ENCODE measurements at regions not wholly inside any gene's neighbourhood (a gene's known extent, or its start where the extent isn't known, plus 50 kb on each side); places are given as distances from the start of the nearest gene placed in this dataset.

GRCh38 chr1:238628110-238628509 is 737.4 kb upstream of the ZP4 start:
- no peak for DNase-seq
- H3K36me3 ChIP-seq (ENCODE audit: insufficient read depth, low read length) = no peaks in the 10 kb centered on the region
- H3K79me2 ChIP-seq (ENCODE audit: insufficient read depth, low read length) = no peaks in the 10 kb centered on the region
- H3K27me3 ChIP-seq (ENCODE audit: insufficient read depth, low read length, poor library complexity) = no peaks in the 10 kb centered on the region
- peaks cover 3% of the 10 kb centered on the region for H3K9me3 ChIP-seq (ENCODE audit: insufficient read depth, low read length, severe bottlenecking)
- ATAC-seq (ENCODE audit: insufficient read depth, low read depth) = no peak
- no peak overlapping the region for H3K9ac ChIP-seq (ENCODE audit: low read depth, low read length)
- H3K27ac ChIP-seq (ENCODE audit: low read length) = no peak overlapping the region
- H3K4me2 ChIP-seq (ENCODE audit: insufficient read depth, low read length) = no peak overlapping the region
- no peak overlapping the region for H3K4me3 ChIP-seq (ENCODE audit: low read depth in 1 of 2, low read length in 2 of 2)
- no peak overlapping the region for H2AFZ ChIP-seq (ENCODE audit: low read depth, low read length)
- no peaks in the 10 kb centered on the region for H3K4me1 ChIP-seq (ENCODE audit: insufficient read depth, low read length)
- no peaks in the 10 kb centered on the region for H4K20me1 ChIP-seq (ENCODE audit: insufficient read depth, low read length)
- TF ChIP-seq EZH2 (IDR thresholded peaks at IDR 0.05; ENCODE audit: borderline replicate concordance, low read depth, low read length, severe bottlenecking) (no peak), CTCF (IDR thresholded peaks at IDR 0.05; ENCODE audit: borderline replicate concordance, extremely low read depth, low read length, poor library complexity, severe bottlenecking) (no peak)

- Histone ChIP-seq H3K27me3 (ENCODE audit: insufficient read depth, low read length, poor library complexity) (no peaks in the 10 kb centered on the region), H4K20me1 (ENCODE audit: insufficient read depth, low read length) (no peaks in the 10 kb centered on the region), H3K27ac (ENCODE audit: low read length) (no peak overlapping the region), H3K4me1 (ENCODE audit: insufficient read depth, low read length) (no peaks in the 10 kb centered on the region), H3K4me3 (ENCODE audit: low read depth in 1 of 2, low read length in 2 of 2) (no peak overlapping the region), H3K4me2 (ENCODE audit: insufficient read depth, low read length) (no peak overlapping the region), H3K9me3 (ENCODE audit: insufficient read depth, low read length, severe bottlenecking) (no peaks in the 10 kb centered on the region), H2AFZ (ENCODE audit: low read depth, low read length) (no peak overlapping the region), H3K36me3 (ENCODE audit: insufficient read depth, low read length) (no peaks in the 10 kb centered on the region), H3K9ac (ENCODE audit: low read depth, low read length) (no peak overlapping the region), H3K79me2 (ENCODE audit: insufficient read depth, low read length) (no peaks in the 10 kb centered on the region)
- DNase-seq = no peak
- ATAC-seq (ENCODE audit: insufficient read depth, low read depth) = no peak
- TF ChIP-seq CTCF (IDR thresholded peaks at IDR 0.05; ENCODE audit: borderline replicate concordance, extremely low read depth, low read length, poor library complexity, severe bottlenecking) (no peak), EZH2 (IDR thresholded peaks at IDR 0.05; ENCODE audit: borderline replicate concordance, low read depth, low read length, severe bottlenecking) (no peak)
Observed at GRCh38 chr1:238624776-238625175, 734.1 kb upstream of the ZP4 start.

GRCh38 chr1:238621405-238621804 is 730.7 kb upstream of the ZP4 start:
- Histone ChIP-seq H3K4me2 (ENCODE audit: insufficient read depth, low read length) (no peak overlapping the region), H3K4me1 (ENCODE audit: insufficient read depth, low read length) (no peaks in the 10 kb centered on the region), H3K36me3 (ENCODE audit: insufficient read depth, low read length) (no peaks in the 10 kb centered on the region), H4K20me1 (ENCODE audit: insufficient read depth, low read length) (no peaks in the 10 kb centered on the region), H3K9me3 (ENCODE audit: insufficient read depth, low read length, severe bottlenecking) (no peaks in the 10 kb centered on the region), H3K27me3 (ENCODE audit: insufficient read depth, low read length, poor library complexity) (no peaks in the 10 kb centered on the region), H3K27ac (ENCODE audit: low read length) (no peak overlapping the region), H3K9ac (ENCODE audit: low read depth, low read length) (no peak overlapping the region), H2AFZ (ENCODE audit: low read depth, low read length) (no peak overlapping the region), H3K79me2 (ENCODE audit: insufficient read depth, low read length) (no peaks in the 10 kb centered on the region), H3K4me3 (ENCODE audit: low read depth in 1 of 2, low read length in 2 of 2) (no peak overlapping the region)
- ATAC-seq (ENCODE audit: insufficient read depth, low read depth) (no peak), DNase-seq (no peak)
- no peak for TF ChIP-seq EZH2 (IDR thresholded peaks at IDR 0.05; ENCODE audit: borderline replicate concordance, low read depth, low read length, severe bottlenecking)
- TF ChIP-seq CTCF (IDR thresholded peaks at IDR 0.05; ENCODE audit: borderline replicate concordance, extremely low read depth, low read length, poor library complexity, severe bottlenecking) = no peak

GRCh38 chr1:238619652-238620051 is 728.9 kb upstream of the ZP4 start:
- no peaks in the 10 kb centered on the region for H3K4me1 ChIP-seq (ENCODE audit: insufficient read depth, low read length)
- DNase-seq = no peak
- H3K4me3 ChIP-seq (ENCODE audit: low read depth in 1 of 2, low read length in 2 of 2) = no peak overlapping the region
- H4K20me1 ChIP-seq (ENCODE audit: insufficient read depth, low read length) = no peaks in the 10 kb centered on the region
- TF ChIP-seq CTCF (IDR thresholded peaks at IDR 0.05; ENCODE audit: borderline replicate concordance, extremely low read depth, low read length, poor library complexity, severe bottlenecking) = no peak
- no peak for TF ChIP-seq EZH2 (IDR thresholded peaks at IDR 0.05; ENCODE audit: borderline replicate concordance, low read depth, low read length, severe bottlenecking)
- no peak overlapping the region for H3K4me2 ChIP-seq (ENCODE audit: insufficient read depth, low read length)
- H3K27me3 ChIP-seq (ENCODE audit: insufficient read depth, low read length, poor library complexity) = no peaks in the 10 kb centered on the region
- ATAC-seq (ENCODE audit: insufficient read depth, low read depth) = no peak
- no peak overlapping the region for H3K27ac ChIP-seq (ENCODE audit: low read length)
- H3K9me3 ChIP-seq (ENCODE audit: insufficient read depth, low read length, severe bottlenecking) = no peaks in the 10 kb centered on the region
- no peaks in the 10 kb centered on the region for H3K79me2 ChIP-seq (ENCODE audit: insufficient read depth, low read length)
- no peak overlapping the region for H3K9ac ChIP-seq (ENCODE audit: low read depth, low read length)
- no peak overlapping the region for H2AFZ ChIP-seq (ENCODE audit: low read depth, low read length)
- H3K36me3 ChIP-seq (ENCODE audit: insufficient read depth, low read length) = no peaks in the 10 kb centered on the region

Measured in DND-41 (cell line).